22Rv1 (cell line): ENCODE measurements at regions not wholly inside any gene's neighbourhood (a gene's known extent, or its start where the extent isn't known, plus 50 kb on each side); places are given as distances from the start of the nearest gene placed in this dataset.

Experiments used
- ZFX ChIP-seq: fragments of 450-650 bp; IDR thresholded peaks from 2 replicates; pipeline ENCODE4 v1.6.1; 2017; ENCODE audit warnings: antibody characterized with exemption, borderline replicate concordance
- TF ChIP-seq, protein P1 (sequence below): fragments of 450-650 bp; IDR thresholded peaks from 2 replicates; pipeline ENCODE4 v1.5.1; 2017; ENCODE audit warnings: mild to moderate bottlenecking

- TF ChIP-seq, protein P1, sequence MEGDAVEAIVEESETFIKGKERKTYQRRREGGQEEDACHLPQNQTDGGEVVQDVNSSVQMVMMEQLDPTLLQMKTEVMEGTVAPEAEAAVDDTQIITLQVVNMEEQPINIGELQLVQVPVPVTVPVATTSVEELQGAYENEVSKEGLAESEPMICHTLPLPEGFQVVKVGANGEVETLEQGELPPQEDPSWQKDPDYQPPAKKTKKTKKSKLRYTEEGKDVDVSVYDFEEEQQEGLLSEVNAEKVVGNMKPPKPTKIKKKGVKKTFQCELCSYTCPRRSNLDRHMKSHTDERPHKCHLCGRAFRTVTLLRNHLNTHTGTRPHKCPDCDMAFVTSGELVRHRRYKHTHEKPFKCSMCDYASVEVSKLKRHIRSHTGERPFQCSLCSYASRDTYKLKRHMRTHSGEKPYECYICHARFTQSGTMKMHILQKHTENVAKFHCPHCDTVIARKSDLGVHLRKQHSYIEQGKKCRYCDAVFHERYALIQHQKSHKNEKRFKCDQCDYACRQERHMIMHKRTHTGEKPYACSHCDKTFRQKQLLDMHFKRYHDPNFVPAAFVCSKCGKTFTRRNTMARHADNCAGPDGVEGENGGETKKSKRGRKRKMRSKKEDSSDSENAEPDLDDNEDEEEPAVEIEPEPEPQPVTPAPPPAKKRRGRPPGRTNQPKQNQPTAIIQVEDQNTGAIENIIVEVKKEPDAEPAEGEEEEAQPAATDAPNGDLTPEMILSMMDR, result no peak
- TF ChIP-seq ZFX, result no peak
Measured at GRCh38 chr6:40295251-40295950, 291.8 kb downstream of the LRFN2 start.
